Testis (tissue), 2 donors: ENCODE measurements at regions not wholly inside any gene's neighbourhood (a gene's known extent, or its start where the extent isn't known, plus 50 kb on each side); places are given as distances from the start of the nearest gene placed in this dataset.

Source experiments
- CTCF ChIP-seq, 3 experiments: fragments of 450-650 bp in 2 of 3; fragments of 200-600 bp in 1 of 3; sonication (generic) in 1 of 3; IDR thresholded peaks; one replicate each; pipeline ENCODE4 v1.5.1; 2016 to 2019; ENCODE audit warnings: antibody characterized with exemption in 3 of 3, mild to moderate bottlenecking in 2 of 3, moderate library complexity in 1 of 3
- POLR2A ChIP-seq: fragments of 450-650 bp; IDR thresholded peaks from one replicate; pipeline ENCODE4 v1.6.1; 2017; ENCODE audit warnings: antibody characterized with exemption, mild to moderate bottlenecking, moderate library complexity

- no peak for TF ChIP-seq CTCF (IDR thresholded peaks at IDR 0.05)
- no peak for TF ChIP-seq POLR2A
These were observed 307.9 kb upstream of the SLC35B3 start for GRCh38 chr6:8743170-8743745.
